IMR-90 (cell line): ENCODE measurements at regions not wholly inside any gene's neighbourhood (a gene's known extent, or its start where the extent isn't known, plus 50 kb on each side); places are given as distances from the start of the nearest gene placed in this dataset.

Source experiments
- ATAC-seq: fragments of 200-7000 bp; cut with Tn5 transposase; 2 replicates; pipeline ENCODE4 v1.9.1; 2020; ENCODE audit warnings: low read depth, mild to moderate bottlenecking, moderate library complexity
- BruUV-seq: library from RNA; stranded (reverse); fragments of 400-500 nt; replicated peaks from 2 replicates; lab custom pipeline; 2021; lab: Mats Ljungman, UMichigan
- CTCF ChIA-PET: fragments of 300-600 bp; formaldehyde crosslinking; extraction: SDS; loops from one replicate; lab custom pipeline; 2021; ENCODE audit warnings: antibody characterized with exemption; lab: Yijun Ruan, JAX
- POLR2A ChIA-PET: fragments of 300-600 bp; sonication (Branson Sonifier 250); formaldehyde crosslinking; loops from one replicate; lab custom pipeline; 2022; ENCODE audit warnings: antibody characterized with exemption; ENCODE audit not compliant: unreplicated experiment; lab: Charles Lee
- DNase-seq: peaks from one replicate; pipeline ENCODE4 v3.0.0; 2013
- H2AFZ ChIP-seq: replicated peaks from 2 replicates; pipeline ENCODE3; 2013; ENCODE audit warnings: low read length, mild to moderate bottlenecking; ENCODE audit not compliant: poor library complexity
- H2AK5ac ChIP-seq: 2 replicates; pipeline ENCODE4 v1.6.1; 2013; ENCODE audit warnings: low read depth, low read length, inconsistent platforms
- H2AK9ac ChIP-seq: replicated peaks from 2 replicates; pipeline ENCODE3; 2013; ENCODE audit warnings: mild to moderate bottlenecking, low read depth, low read length, moderate library complexity; ENCODE audit not compliant: poor library complexity
- H2BK120ac ChIP-seq: 2 replicates; pipeline ENCODE4 v1.6.1; 2013; ENCODE audit warnings: low read depth, low read length, inconsistent platforms
- H2BK15ac ChIP-seq: 3 replicates; pipeline ENCODE4 v1.6.1; 2013; ENCODE audit warnings: low read depth, low read length, inconsistent platforms
- H2BK20ac ChIP-seq: 2 replicates; pipeline ENCODE4 v1.6.1; 2013; ENCODE audit warnings: low read depth, mild to moderate bottlenecking, inconsistent platforms, low read length, moderate library complexity
- H2BK5ac ChIP-seq: 2 replicates; pipeline ENCODE4 v1.6.1; 2013; ENCODE audit warnings: mild to moderate bottlenecking, low read depth, low read length, inconsistent platforms; ENCODE audit not compliant: poor library complexity, severe bottlenecking
- H3K14ac ChIP-seq: replicated peaks from 2 replicates; pipeline ENCODE4 v1.6.1; 2013; ENCODE audit warnings: low read depth, low read length, inconsistent platforms
- H3K18ac ChIP-seq: 2 replicates; pipeline ENCODE4 v1.6.1; 2013; ENCODE audit warnings: low read depth, low read length, control low read depth
- H3K23ac ChIP-seq: 2 replicates; pipeline ENCODE4 v1.6.1; 2013; ENCODE audit warnings: low read depth, low read length, inconsistent platforms
- H3K27ac ChIP-seq: 2 replicates; pipeline ENCODE4 v1.5.1; 2013; ENCODE audit warnings: mild to moderate bottlenecking, control low read depth, low read length; ENCODE audit not compliant: insufficient read depth
- H3K27me3 ChIP-seq: 2 replicates; pipeline ENCODE4 v1.6.1; 2013; ENCODE audit warnings: low read length; ENCODE audit not compliant: control insufficient read depth, insufficient read depth
- H3K36me3 ChIP-seq: 2 replicates; pipeline ENCODE4 v1.6.1; 2013; ENCODE audit warnings: low read length, mixed read lengths; ENCODE audit not compliant: control insufficient read depth, insufficient read depth
- H3K4ac ChIP-seq: 2 replicates; pipeline ENCODE4 v1.6.1; 2013; ENCODE audit warnings: low read depth, low read length, inconsistent platforms
- H3K4me1 ChIP-seq: 2 replicates; pipeline ENCODE4 v1.6.1; 2013; ENCODE audit warnings: low read length, mixed read lengths; ENCODE audit not compliant: control insufficient read depth, insufficient read depth
- H3K4me2 ChIP-seq: 2 replicates; pipeline ENCODE4 v1.6.1; 2013; ENCODE audit warnings: low read depth, mild to moderate bottlenecking, control low read depth, low read length, moderate library complexity
- H3K4me3 ChIP-seq: 2 replicates; pipeline ENCODE4 v1.5.1; 2013; ENCODE audit warnings: low read depth, mild to moderate bottlenecking, control low read depth, low read length, moderate library complexity; ENCODE audit not compliant: insufficient read depth
- H3K56ac ChIP-seq: 2 replicates; pipeline ENCODE4 v1.6.1; 2013; ENCODE audit warnings: low read length, inconsistent platforms; ENCODE audit not compliant: insufficient read depth; ENCODE audit errors: extremely low read depth
- H3K79me1 ChIP-seq, 2 experiments: 2 replicates each; pipeline ENCODE4 v1.6.1; 2013; ENCODE audit warnings: low read length in 2 of 2, inconsistent platforms in 1 of 2, low read depth in 1 of 2
- H3K9ac ChIP-seq: 2 replicates; pipeline ENCODE4 v1.6.1; 2013; ENCODE audit warnings: low read depth, low read length, control low read depth
- H3K9me1 ChIP-seq: 2 replicates; pipeline ENCODE4 v1.6.1; 2013; ENCODE audit warnings: low read length, inconsistent platforms; ENCODE audit not compliant: insufficient read depth
- H3K9me3 ChIP-seq: 2 replicates; pipeline ENCODE4 v1.6.1; 2013; ENCODE audit warnings: low read length; ENCODE audit not compliant: control insufficient read depth, insufficient read depth
- H4K20me1 ChIP-seq: 2 replicates; pipeline ENCODE4 v1.6.1; 2013; ENCODE audit warnings: low read length, inconsistent platforms; ENCODE audit not compliant: insufficient read depth
- H4K5ac ChIP-seq: 2 replicates; pipeline ENCODE4 v1.6.1; 2013; ENCODE audit warnings: mild to moderate bottlenecking, low read depth, low read length, control low read depth
- H4K8ac ChIP-seq, 2 experiments: 2 replicates each; pipeline ENCODE4 v1.6.1; 2013; ENCODE audit warnings: low read depth in 2 of 2, low read length in 2 of 2, control low read depth in 1 of 2, inconsistent platforms in 1 of 2
- H4K91ac ChIP-seq: 2 replicates; pipeline ENCODE4 v1.6.1; 2013; ENCODE audit warnings: low read depth, low read length, inconsistent platforms; ENCODE audit not compliant: insufficient read depth
- CEBPB ChIP-seq: IDR thresholded peaks from 2 replicates; pipeline ENCODE4 v1.6.1; 2012; ENCODE audit warnings: low read depth, low read length, improper control_type of control experiment
- FOS ChIP-seq: fragments of 150-350 bp; IDR thresholded peaks from 2 replicates; pipeline ENCODE4 v1.6.1; 2016; ENCODE audit warnings: low read depth, low read length
- MAFK ChIP-seq: IDR thresholded peaks from 2 replicates; pipeline ENCODE4 v1.6.1; 2012; ENCODE audit warnings: low read depth, low read length, improper control_type of control experiment
- MXI1 ChIP-seq: IDR thresholded peaks from 2 replicates; pipeline ENCODE4 v1.6.1; 2012; ENCODE audit warnings: low read depth, mild to moderate bottlenecking, low read length, moderate library complexity, borderline replicate concordance
- POLR2A ChIP-seq: IDR thresholded peaks from 2 replicates; pipeline ENCODE4 v1.6.1; 2012; ENCODE audit warnings: mild to moderate bottlenecking, low read depth, low read length
- RAD21 ChIP-seq: IDR thresholded peaks from 2 replicates; pipeline ENCODE4 v1.6.1; 2012; ENCODE audit warnings: low read length, improper control_type of control experiment
- RCOR1 ChIP-seq: IDR thresholded peaks from 2 replicates; pipeline ENCODE4 v1.6.1; 2012; ENCODE audit warnings: mild to moderate bottlenecking, low read length, improper control_type of control experiment; ENCODE audit not compliant: insufficient replicate concordance
- SMC3 ChIP-seq: fragments of 150-350 bp; IDR thresholded peaks from 2 replicates; pipeline ENCODE4 v1.6.1; 2016; ENCODE audit warnings: low read depth, mild to moderate bottlenecking, antibody characterized with exemption, low read length, moderate library complexity
- WGBS, 2 experiments: methylation state at CpG; one replicate each; pipeline versions ENCODE4 v1.1.5 to v1.1.7; 2013; ENCODE audit warnings: missing lambda C conversion rate in 2 of 2; ENCODE audit not compliant: insufficient read length in 1 of 2; ENCODE audit errors: extremely low coverage in 2 of 2; 5-methylcytosine and 5-hydroxymethylcytosine counted together
- dilution Hi-C: fragments of 300-500 bp; cut with HindIII; formaldehyde crosslinking; loops from one replicate; pipeline ENCODE4 v1.14.3; 2018; ENCODE audit warnings: low sequenced_read_pairs; ENCODE audit not compliant: unreplicated experiment
- in situ Hi-C: fragments of 300-500 bp; cut with MboI; formaldehyde crosslinking; loops from 3 replicates; pipeline ENCODE4 v1.14.3; 2019; ENCODE audit warnings: low sequenced_read_pairs, inconsistent platforms, mixed read lengths
- intact Hi-C: fragments of 100-400 bp; cut with micrococcal nuclease; formaldehyde crosslinking; loops from 2 replicates; pipeline ENCODE4 v1.10.0; 2022

- no peak overlapping the region for H3K18ac ChIP-seq
- H3K36me3 ChIP-seq: no peaks in the 10 kb centered on the region
- POLR2A ChIA-PET: no interaction called here
- peak overlapping the region; percentile 97 for H2BK120ac ChIP-seq
- H2AK9ac ChIP-seq: peak overlapping the region; percentile 86
- no peaks in the 10 kb centered on the region for H3K79me1 ChIP-seq
- ATAC-seq (peak; percentile 78), DNase-seq (peak; percentile 96)
- no peaks in the 10 kb centered on the region for H3K27me3 ChIP-seq
- TF ChIP-seq CEBPB (no peak), FOS (peak; percentile 18; the same call in 1 of the 2 replicates), MAFK (peak; percentile 14; the same call in 1 of the 2 replicates), SMC3 (peak; percentile 23; the same call in 1 of the 2 replicates), RAD21 (peak; percentile 14; the same call in 1 of the 2 replicates), POLR2A (no peak), MXI1 (no peak), RCOR1 (no peak)
- dilution Hi-C loops (no loop called here), in situ Hi-C loops (no loop called here), intact Hi-C loops (loop anchor here (1.0 kb wide), 1 partner anchor 41 kb away; no protein-coding TSS in a partner anchor)
- H2BK5ac ChIP-seq: peak overlapping the region; percentile 86
- H3K4me3 ChIP-seq: no peak overlapping the region
- peak overlapping the region; percentile 26; the same call in 1 of the 2 replicates for H4K5ac ChIP-seq
- peak overlapping the region; percentile 94; the same call in 2 of the 3 replicates for H2BK15ac ChIP-seq
- H3K9ac ChIP-seq: no peak overlapping the region
- peak overlapping the region; percentile 79 for H4K91ac ChIP-seq
- no TSS peak for BruUV-seq
- no peaks in the 10 kb centered on the region for H3K9me3 ChIP-seq
- peak overlapping the region; percentile 96 for H2AK5ac ChIP-seq
- peaks cover 18% of the 10 kb centered on the region; the same call in 1 of the 2 replicates for H3K9me1 ChIP-seq
- H3K4me2 ChIP-seq: peak overlapping the region; percentile 0; the same call in 1 of the 2 replicates
- peak overlapping the region; percentile 99 for H2BK20ac ChIP-seq
- CTCF ChIA-PET: interaction anchor here (0.5 to 0.8 kb wide), 2 partner anchors 96 to 298 kb away, joined by 3 to 4 read pairs; no protein-coding TSS in a partner anchor
- no peaks in the 10 kb centered on the region for H4K20me1 ChIP-seq
- peak overlapping the region; percentile 39 for H3K27ac ChIP-seq
- peak overlapping the region; percentile 49 to 84; a peak in 3 of 4 replicates for H4K8ac ChIP-seq
- H3K23ac ChIP-seq: peak overlapping the region; percentile 48; the same call in 1 of the 2 replicates
- H2AFZ ChIP-seq: peak overlapping the region; percentile 74
- H3K56ac ChIP-seq: no peak overlapping the region; the same call in 1 of the 2 replicates
- WGBS, 2 experiments: 13% methylated on average over 4 of the region's 5 CpGs; no CpG with 5 or more reads in 1 of the 2 experiments
- peak overlapping the region; percentile 94; the same call in 1 of the 2 replicates for H3K14ac ChIP-seq
- H3K4me1 ChIP-seq: peaks cover 6% of the 10 kb centered on the region
- peak overlapping the region; percentile 93 for H3K4ac ChIP-seq
These were observed 108.2 kb downstream of the CDC7 start for GRCh38 chr1:91608876-91609275.
